Endodermal cell (in vitro differentiated cells): ENCODE measurements at regions not wholly inside any gene's neighbourhood (a gene's known extent, or its start where the extent isn't known, plus 50 kb on each side); places are given as distances from the start of the nearest gene placed in this dataset.

Experiments
- DNase-seq: peaks from one replicate; pipeline ENCODE4 v3.0.0-alpha.2; 2017
- H3K27ac ChIP-seq: 2 replicates; pipeline ENCODE4 v1.5.1; 2013; ENCODE audit warnings: mild to moderate bottlenecking, low read depth, low read length, moderate library complexity
- H3K27me3 ChIP-seq: 2 replicates; pipeline ENCODE4 v1.6.1; 2013; ENCODE audit warnings: mild to moderate bottlenecking, low read length, moderate library complexity; ENCODE audit not compliant: insufficient read depth, control insufficient read depth, poor library complexity, severe bottlenecking
- H3K36me3 ChIP-seq: 2 replicates; pipeline ENCODE4 v1.7.0; 2013; ENCODE audit warnings: mild to moderate bottlenecking, low read length, moderate library complexity; ENCODE audit not compliant: control insufficient read depth, insufficient read depth
- H3K4me1 ChIP-seq: one replicate; pipeline ENCODE4 v1.7.0; 2013; ENCODE audit warnings: low read length; ENCODE audit not compliant: control insufficient read depth, insufficient read depth
- H3K4me3 ChIP-seq: 2 replicates; pipeline ENCODE4 v1.5.1; 2013; ENCODE audit warnings: mild to moderate bottlenecking, low read length, moderate library complexity
- H3K9ac ChIP-seq: 2 replicates; pipeline ENCODE4 v1.6.1; 2013; ENCODE audit warnings: mild to moderate bottlenecking, low read length, moderate library complexity; ENCODE audit not compliant: poor library complexity, severe bottlenecking; ENCODE audit errors: extremely low read depth
- H3K9me3 ChIP-seq: 2 replicates; pipeline ENCODE4 v1.6.1; 2013; ENCODE audit warnings: mild to moderate bottlenecking, low read length, moderate library complexity; ENCODE audit not compliant: control insufficient read depth
- H3K27ac Mint-ChIP-seq: 2 replicates; pipeline ENCODE4 v1.8.0; 2020; ENCODE audit warnings: mixed read lengths
- H3K27me3 Mint-ChIP-seq: 2 replicates; pipeline ENCODE4 v1.8.0; 2021; ENCODE audit warnings: mild to moderate bottlenecking, mixed read lengths; ENCODE audit not compliant: insufficient read depth
- H3K36me3 Mint-ChIP-seq: 2 replicates; pipeline ENCODE4 v1.8.0; 2020; ENCODE audit warnings: low read depth, mixed read lengths
- H3K4me1 Mint-ChIP-seq: 2 replicates; pipeline ENCODE4 v1.8.0; 2020; ENCODE audit warnings: mixed read lengths
- H3K4me3 Mint-ChIP-seq: 2 replicates; pipeline ENCODE4 v1.8.0; 2020; ENCODE audit warnings: mild to moderate bottlenecking, moderate library complexity, mixed read lengths
- H3K9me3 Mint-ChIP-seq: 2 replicates; pipeline ENCODE4 v1.8.0; 2020; ENCODE audit warnings: mild to moderate bottlenecking, mixed read lengths
- WGBS, 2 experiments: methylation state at CpG; one replicate each; pipeline versions ENCODE4 v1.1.5 to v1.1.7; 2013; ENCODE audit warnings: missing lambda C conversion rate in 2 of 2, mixed read lengths in 1 of 2; ENCODE audit not compliant: insufficient coverage in 1 of 2, insufficient read length in 1 of 2; 5-methylcytosine and 5-hydroxymethylcytosine counted together
- TF ChIP-seq, protein P1 (sequence below): fragments of 200-600 bp; sonication (generic); conservative IDR thresholded peaks from 2 replicates; pipeline ENCODE4 v1.5.0; 2021; ENCODE audit warnings: antibody characterized with exemption, mild to moderate bottlenecking

DNA sequence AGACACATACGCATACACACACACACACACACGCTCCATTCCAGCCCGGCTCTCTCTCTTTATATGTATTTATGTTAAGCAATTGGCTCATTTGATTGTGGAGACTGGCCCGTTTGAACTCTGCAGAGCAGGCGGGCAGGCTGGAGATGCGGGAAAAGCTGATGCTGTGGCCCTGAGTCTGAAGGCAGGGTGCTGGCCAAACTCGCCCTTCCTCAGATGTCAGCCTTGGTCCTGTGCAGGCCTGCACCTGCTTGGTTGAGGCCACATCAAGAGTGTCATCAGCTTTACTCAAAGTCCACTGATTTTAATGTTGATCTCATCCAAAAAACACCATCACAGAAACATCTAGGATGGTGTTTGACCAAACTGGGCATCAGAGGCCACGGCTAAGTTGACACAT is 569.3 kb downstream of the TBC1D22A start:
- Mint-ChIP-seq H3K27me3 (no peaks in the 10 kb centered on the region), H3K4me1 (no peaks in the 10 kb centered on the region), H3K36me3 (peaks cover 5% of the 10 kb centered on the region), H3K27ac (no peak overlapping the region), H3K9me3 (peaks cover 99% of the 10 kb centered on the region), H3K4me3 (no peak overlapping the region)
- H3K27me3 ChIP-seq = no peaks in the 10 kb centered on the region
- no peak overlapping the region for H3K4me3 ChIP-seq
- H3K27ac ChIP-seq = no peak overlapping the region
- no peak for DNase-seq
- TF ChIP-seq, protein P1, sequence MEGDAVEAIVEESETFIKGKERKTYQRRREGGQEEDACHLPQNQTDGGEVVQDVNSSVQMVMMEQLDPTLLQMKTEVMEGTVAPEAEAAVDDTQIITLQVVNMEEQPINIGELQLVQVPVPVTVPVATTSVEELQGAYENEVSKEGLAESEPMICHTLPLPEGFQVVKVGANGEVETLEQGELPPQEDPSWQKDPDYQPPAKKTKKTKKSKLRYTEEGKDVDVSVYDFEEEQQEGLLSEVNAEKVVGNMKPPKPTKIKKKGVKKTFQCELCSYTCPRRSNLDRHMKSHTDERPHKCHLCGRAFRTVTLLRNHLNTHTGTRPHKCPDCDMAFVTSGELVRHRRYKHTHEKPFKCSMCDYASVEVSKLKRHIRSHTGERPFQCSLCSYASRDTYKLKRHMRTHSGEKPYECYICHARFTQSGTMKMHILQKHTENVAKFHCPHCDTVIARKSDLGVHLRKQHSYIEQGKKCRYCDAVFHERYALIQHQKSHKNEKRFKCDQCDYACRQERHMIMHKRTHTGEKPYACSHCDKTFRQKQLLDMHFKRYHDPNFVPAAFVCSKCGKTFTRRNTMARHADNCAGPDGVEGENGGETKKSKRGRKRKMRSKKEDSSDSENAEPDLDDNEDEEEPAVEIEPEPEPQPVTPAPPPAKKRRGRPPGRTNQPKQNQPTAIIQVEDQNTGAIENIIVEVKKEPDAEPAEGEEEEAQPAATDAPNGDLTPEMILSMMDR = no peak
- H3K36me3 ChIP-seq = no peaks in the 10 kb centered on the region
- no peaks in the 10 kb centered on the region for H3K4me1 ChIP-seq
- H3K9me3 ChIP-seq = peaks cover 70% of the 10 kb centered on the region
- 81 to 84% methylated on average over 3 to 6 of the region's 8 CpGs for WGBS, 2 experiments
- H3K9ac ChIP-seq = no peak overlapping the region

DNA sequence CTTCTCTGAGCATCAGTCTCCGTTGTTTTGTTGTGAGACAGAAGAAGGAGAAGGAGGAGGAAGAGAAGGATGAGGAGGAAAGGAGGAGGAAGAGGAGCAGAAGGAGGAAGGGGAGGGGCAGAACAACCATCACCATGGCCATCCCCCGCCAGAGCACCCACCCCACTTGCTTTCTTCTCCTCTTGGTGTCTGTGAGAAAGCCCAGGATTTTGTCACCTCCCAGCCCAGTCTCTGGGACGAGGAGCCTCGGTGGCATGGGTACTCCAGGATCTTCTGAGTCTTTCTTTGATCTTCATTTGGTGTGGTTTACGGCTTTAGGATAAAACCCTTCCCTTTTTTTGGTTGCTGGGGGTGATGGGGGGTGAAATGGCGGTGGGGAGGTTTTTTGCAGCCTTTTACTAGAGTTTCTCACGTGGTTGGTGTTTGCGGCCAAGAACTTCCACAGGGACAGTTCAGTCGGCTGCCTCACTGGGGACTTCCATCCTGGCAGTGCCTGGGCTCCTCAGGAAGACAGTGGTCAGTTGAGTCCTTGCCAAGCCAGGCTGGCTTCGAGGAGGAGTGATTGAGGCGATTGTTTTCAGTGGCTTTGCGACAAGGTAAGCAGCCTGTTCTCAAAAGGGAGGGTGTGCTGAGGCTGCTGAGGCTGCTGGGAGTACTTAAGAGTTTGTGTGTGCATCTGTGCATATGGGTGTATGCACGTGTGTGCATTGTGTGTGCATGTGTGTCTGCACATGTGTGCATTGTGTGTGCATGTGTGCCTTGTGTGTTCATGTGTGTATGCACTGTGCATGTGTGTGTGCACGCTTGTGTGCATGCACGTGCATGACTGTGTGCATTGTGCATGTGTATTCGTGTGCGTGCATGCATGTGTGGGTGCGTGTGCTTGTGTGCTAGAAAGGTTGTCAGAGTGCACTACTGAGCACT is 567.5 kb downstream of the TBC1D22A start:
- Mint-ChIP-seq H3K27ac (no peak overlapping the region), H3K9me3 (peaks cover 97% of the 10 kb centered on the region), H3K36me3 (peaks cover 5% of the 10 kb centered on the region), H3K27me3 (no peaks in the 10 kb centered on the region), H3K4me1 (no peaks in the 10 kb centered on the region), H3K4me3 (no peak overlapping the region)
- Histone ChIP-seq H3K36me3 (no peaks in the 10 kb centered on the region), H3K4me3 (no peak overlapping the region), H3K27ac (no peak overlapping the region), H3K9me3 (peaks cover 64% of the 10 kb centered on the region), H3K27me3 (no peaks in the 10 kb centered on the region), H3K9ac (no peak overlapping the region), H3K4me1 (no peaks in the 10 kb centered on the region)
- DNase-seq = no peak
- WGBS, 2 experiments = 68 to 73% methylated on average over 6 to 18 of the region's 18 CpGs
- TF ChIP-seq, protein P1 = no peak

DNA sequence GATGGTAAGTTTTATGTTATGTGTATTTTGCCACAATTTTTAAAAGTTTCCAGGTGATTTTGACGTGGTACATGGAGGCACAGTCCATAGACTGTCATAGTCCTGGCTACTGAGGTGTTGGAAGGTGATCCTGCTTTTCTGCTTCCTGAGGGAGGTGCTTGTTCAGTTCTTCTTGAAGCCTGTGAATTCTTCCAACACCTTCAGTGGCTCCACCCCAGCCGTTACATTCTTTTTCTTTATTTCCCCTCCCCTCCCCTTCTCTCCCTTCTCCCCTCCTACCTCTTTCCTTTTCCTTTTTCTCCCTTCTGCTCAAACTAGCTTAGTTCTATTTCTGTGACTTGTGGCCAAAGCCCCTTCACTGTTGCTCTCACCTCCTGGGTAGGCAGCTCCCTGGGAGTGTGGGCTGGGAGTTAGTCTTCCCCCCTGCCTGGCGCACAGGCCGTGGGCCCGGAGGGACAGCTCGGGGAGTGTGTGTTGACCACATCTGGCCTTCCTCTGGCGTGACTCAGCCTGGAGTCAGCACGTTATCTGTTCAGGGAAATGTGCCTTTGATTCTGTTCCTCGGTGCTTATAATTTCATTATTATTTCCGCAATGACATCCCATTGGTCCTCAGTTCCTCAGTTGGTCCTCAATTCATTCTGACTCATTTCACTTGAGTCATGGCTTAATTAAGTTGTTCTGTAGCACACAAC is 566.2 kb downstream of the TBC1D22A start:
- WGBS, 2 experiments = 69% methylated on average over 8 to 10 of the region's 10 CpGs
- Histone ChIP-seq H3K9ac (no peak overlapping the region), H3K4me3 (no peak overlapping the region), H3K27ac (no peak overlapping the region), H3K27me3 (no peaks in the 10 kb centered on the region), H3K36me3 (no peaks in the 10 kb centered on the region), H3K9me3 (peaks cover 66% of the 10 kb centered on the region), H3K4me1 (no peaks in the 10 kb centered on the region)
- H3K4me3 Mint-ChIP-seq = no peak overlapping the region
- no peaks in the 10 kb centered on the region for H3K27me3 Mint-ChIP-seq
- TF ChIP-seq, protein P1 = no peak
- H3K27ac Mint-ChIP-seq = no peak overlapping the region
- no peaks in the 10 kb centered on the region for H3K4me1 Mint-ChIP-seq
- DNase-seq = no peak
- peaks cover 5% of the 10 kb centered on the region for H3K36me3 Mint-ChIP-seq
- peaks cover 91% of the 10 kb centered on the region for H3K9me3 Mint-ChIP-seq
